ENCODE measurements at regions not wholly inside any gene's neighbourhood (a gene's known extent, or its start where the extent isn't known, plus 50 kb on each side); places are given as distances from the start of the nearest gene placed in this dataset.

GRCh38 chr1:172818841-172819527, 160.1 kb downstream of the FASLG start:
- DNase-seq (ENCODE audit: low read depth in 1 of 2, low spot score in 2 of 2) (no peak), FAIRE-seq (no peak)
- Histone ChIP-seq H3K27me3 (replicated peaks in 1 of 4; ENCODE audit: control insufficient read depth in 3 of 4, extremely low read depth in 1 of 4, insufficient read depth in 3 of 4, low read length in 3 of 4) (no peaks in the 10 kb centered on the region), H3K23me2 (ENCODE audit: low read depth, low read length) (no peaks in the 10 kb centered on the region), H3K4me1 (replicated peaks in 1 of 4; ENCODE audit: control insufficient read depth in 3 of 4, insufficient read depth in 4 of 4, low read length in 3 of 4) (no peaks in the 10 kb centered on the region), H3K4me3 (ENCODE audit: extremely low read depth in 1 of 4, insufficient read depth in 2 of 4, low read depth in 3 of 4, low read length in 4 of 4) (no peak overlapping the region), H3K36me3 (ENCODE audit: control insufficient read depth in 2 of 4, insufficient read depth in 4 of 4, low read length in 3 of 4) (0 out of 8 replicates have a peak, but pooled peaks cover 0 to under 1% (median 0%) of the 10 kb centered on the region in 4 experiments), H2BK15ac (ENCODE audit: low read length) (no peak overlapping the region), H2BK20ac (ENCODE audit: low read length) (no peak overlapping the region), H4K5ac (ENCODE audit: insufficient read length, low read depth, low read length) (no peak overlapping the region), H4K20me1 (replicated peaks in 1 of 2; ENCODE audit: control insufficient read depth in 1 of 2, insufficient read depth in 2 of 2, low read length in 2 of 2) (no peaks in the 10 kb centered on the region), H3K14ac (ENCODE audit: insufficient read length) (no peak overlapping the region), H2BK120ac (replicated peaks; ENCODE audit: low read depth, low read length) (no peak overlapping the region), H2AK5ac (ENCODE audit: low read depth, low read length) (no peak overlapping the region), H3K9ac (replicated peaks in 1 of 4; ENCODE audit: extremely low read depth in 1 of 4, low read depth in 3 of 4, low read length in 3 of 4) (no peak overlapping the region), H2BK12ac (ENCODE audit: low read depth, low read length) (no peak overlapping the region), H2BK5ac (ENCODE audit: low read depth, low read length) (no peak overlapping the region), H3K79me1 (ENCODE audit: low read depth, low read length) (no peaks in the 10 kb centered on the region), H3K4ac (replicated peaks; ENCODE audit: insufficient read length, low read depth, low read length) (no peak overlapping the region), H3K79me2 (ENCODE audit: control insufficient read depth in 1 of 2, insufficient read depth in 2 of 2, low read length in 2 of 2) (no peaks in the 10 kb centered on the region), H3K23ac (ENCODE audit: insufficient read length) (no peak overlapping the region), H3K9me3 (ENCODE audit: insufficient read depth in 2 of 2, low read depth in 1 of 2, low read length in 1 of 2) (peaks cover 9% of the 10 kb centered on the region in 2 experiments), H3K27ac (ENCODE audit: low read depth, low read length) (no peak overlapping the region), H3K18ac (ENCODE audit: extremely low read depth, low read length) (no peak overlapping the region), H2AFZ (ENCODE audit: low read length) (peak overlapping the region; percentile 32; the same call in 1 of the 2 replicates), H3K56ac (replicated peaks; ENCODE audit: insufficient read length, low read depth, low read length) (no peak overlapping the region), H3K4me2 (ENCODE audit: insufficient read depth in 1 of 2, low read depth in 2 of 2, low read length in 2 of 2) (no peak overlapping the region), H4K91ac (replicated peaks; ENCODE audit: insufficient read length, low read length) (no peak overlapping the region), H4K8ac (ENCODE audit: extremely low read depth, insufficient read depth, low read length) (no peak overlapping the region)
- POLR2A ChIA-PET (ENCODE audit: partially characterized antibody): no interaction called here
- CTCF ChIA-PET (ENCODE audit: partially characterized antibody): interaction anchor here (1.7 to 11.1 kb wide), 3 partner anchors 74 to 382 kb away, joined by 7 to 150 read pairs (median 10); no protein-coding TSS in a partner anchor
- WGBS, 2 experiments (ENCODE audit: extremely low coverage in 1 of 2, insufficient coverage in 1 of 2, insufficient read length in 1 of 2, insufficient replicate concordance in 2 of 2, low coverage in 1 of 2, low lambda C conversion rate in 2 of 2, missing lambda C conversion rate in 1 of 2): 91% methylated on average over 6 of the region's 6 CpGs; no CpG with 5 or more reads in 1 of the 2 experiments
- TF ChIP-seq SP4 (IDR thresholded peaks at IDR 0.05; ENCODE audit: low read length) (no peak), NANOG (IDR thresholded peaks at IDR 0.05; ENCODE audit: insufficient read depth, low read depth, low read length, poor library complexity, severe bottlenecking) (no peak), GABPA (IDR thresholded peaks at IDR 0.05; ENCODE audit: borderline replicate concordance, insufficient read depth, low read length) (no peak), BRCA1 (IDR thresholded peaks at IDR 0.05; ENCODE audit: low read depth, low read length) (no peak), USF2 (IDR thresholded peaks at IDR 0.05; ENCODE audit: low read length) (no peak), JUND (IDR thresholded peaks at IDR 0.05; ENCODE audit: low read length) (no peak), YY1 (IDR thresholded peaks at IDR 0.05; ENCODE audit: low read depth, low read length) (no peak), CTBP2 (IDR thresholded peaks at IDR 0.05; ENCODE audit: borderline replicate concordance, insufficient read depth, insufficient read length, low read length) (no peak), CEBPB (IDR thresholded peaks at IDR 0.05; ENCODE audit: low read depth, low read length) (no peak)

Measured in H1 (cell line).